Endothelial cell of umbilical vein (primary cell): ENCODE measurements at regions not wholly inside any gene's neighbourhood (a gene's known extent, or its start where the extent isn't known, plus 50 kb on each side); places are given as distances from the start of the nearest gene placed in this dataset.

Source experiments
- EZH2 ChIP-seq: IDR thresholded peaks from 2 replicates; pipeline ENCODE4 v1.6.1; 2012; ENCODE audit warnings: borderline replicate concordance, low read depth, mild to moderate bottlenecking, moderate library complexity, low read length, inconsistent platforms; ENCODE audit not compliant: severe bottlenecking
- FOS ChIP-seq: IDR thresholded peaks from 2 replicates; pipeline ENCODE4 v1.6.1; 2011; ENCODE audit warnings: mild to moderate bottlenecking, low read length, moderate library complexity, borderline replicate concordance; ENCODE audit not compliant: insufficient read depth
- GATA2 ChIP-seq: IDR thresholded peaks from 2 replicates; pipeline ENCODE4 v1.7.0; 2011; ENCODE audit warnings: low read depth, mild to moderate bottlenecking, moderate library complexity, mixed read lengths, low read length; ENCODE audit not compliant: insufficient read length, insufficient read depth
- JUN ChIP-seq: IDR thresholded peaks from 2 replicates; pipeline ENCODE4 v1.6.1; 2011; ENCODE audit warnings: borderline replicate concordance, low read depth; ENCODE audit not compliant: insufficient read length, insufficient read depth
- POLR2A ChIP-seq: IDR thresholded peaks from 2 replicates; pipeline ENCODE4 v1.6.1; 2012; ENCODE audit warnings: low read depth, mild to moderate bottlenecking, control low read depth, low read length
- POLR2AphosphoS5 ChIP-seq: IDR thresholded peaks from 2 replicates; pipeline ENCODE4 v1.6.1; 2012; ENCODE audit warnings: low read depth, mild to moderate bottlenecking, control low read depth, low read length, moderate library complexity; ENCODE audit not compliant: insufficient read depth
- TF ChIP-seq, protein P1 (sequence below), 2 donors: IDR thresholded peaks; 1 replicate in 1 of 2; 2 replicates in 1 of 2; pipeline ENCODE4 v1.5.1; 2011; ENCODE audit warnings: low read length in 2 of 2, mild to moderate bottlenecking in 2 of 2, moderate library complexity in 2 of 2, control low read depth in 1 of 2, inconsistent platforms in 1 of 2, low read depth in 1 of 2; ENCODE audit not compliant: insufficient read depth in 1 of 2; ENCODE audit errors: extremely low read depth in 1 of 2

DNA sequence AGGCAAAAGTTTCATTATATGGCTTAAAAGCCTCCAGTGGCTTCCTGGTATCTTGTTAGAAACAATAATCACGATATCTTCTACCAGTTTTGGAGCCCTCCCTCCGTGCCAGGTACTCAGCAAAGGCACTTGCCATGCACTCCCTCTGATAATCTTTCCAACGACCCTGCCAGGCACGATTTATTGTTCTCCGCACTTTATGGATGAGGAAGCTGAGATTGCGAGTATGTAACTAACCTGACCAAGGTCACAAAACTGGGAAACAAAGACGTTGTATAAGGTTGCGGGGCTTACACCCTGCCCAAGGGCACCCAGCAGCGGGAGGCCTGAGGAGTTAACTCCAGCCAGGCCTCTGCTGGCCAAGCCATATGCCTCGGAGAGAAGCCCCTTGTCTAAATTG is 218.1 kb downstream of the SNX19 start:
- no peak for TF ChIP-seq EZH2
- TF ChIP-seq FOS: no peak
- TF ChIP-seq, protein P1, sequence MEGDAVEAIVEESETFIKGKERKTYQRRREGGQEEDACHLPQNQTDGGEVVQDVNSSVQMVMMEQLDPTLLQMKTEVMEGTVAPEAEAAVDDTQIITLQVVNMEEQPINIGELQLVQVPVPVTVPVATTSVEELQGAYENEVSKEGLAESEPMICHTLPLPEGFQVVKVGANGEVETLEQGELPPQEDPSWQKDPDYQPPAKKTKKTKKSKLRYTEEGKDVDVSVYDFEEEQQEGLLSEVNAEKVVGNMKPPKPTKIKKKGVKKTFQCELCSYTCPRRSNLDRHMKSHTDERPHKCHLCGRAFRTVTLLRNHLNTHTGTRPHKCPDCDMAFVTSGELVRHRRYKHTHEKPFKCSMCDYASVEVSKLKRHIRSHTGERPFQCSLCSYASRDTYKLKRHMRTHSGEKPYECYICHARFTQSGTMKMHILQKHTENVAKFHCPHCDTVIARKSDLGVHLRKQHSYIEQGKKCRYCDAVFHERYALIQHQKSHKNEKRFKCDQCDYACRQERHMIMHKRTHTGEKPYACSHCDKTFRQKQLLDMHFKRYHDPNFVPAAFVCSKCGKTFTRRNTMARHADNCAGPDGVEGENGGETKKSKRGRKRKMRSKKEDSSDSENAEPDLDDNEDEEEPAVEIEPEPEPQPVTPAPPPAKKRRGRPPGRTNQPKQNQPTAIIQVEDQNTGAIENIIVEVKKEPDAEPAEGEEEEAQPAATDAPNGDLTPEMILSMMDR (IDR thresholded peaks at IDR 0.05; ENCODE audit: extremely low read depth in 1 of 2, insufficient read depth in 1 of 2, low read depth in 1 of 2, low read length in 2 of 2): no peak
- TF ChIP-seq JUN: no peak
- TF ChIP-seq POLR2A: no peak
- no peak for TF ChIP-seq POLR2AphosphoS5
- TF ChIP-seq GATA2: no peak
